Mesothelial cell of epicardium (in vitro differentiated cells): ENCODE measurements at regions not wholly inside any gene's neighbourhood (a gene's known extent, or its start where the extent isn't known, plus 50 kb on each side); places are given as distances from the start of the nearest gene placed in this dataset.

Experiments used
- DNase-seq, 2 experiments: peaks; one replicate each; pipeline ENCODE4 v3.0.0; 2021; ENCODE audit warnings: low spot score in 2 of 2; ENCODE audit not compliant: unreplicated experiment in 2 of 2
- H3K27ac Mint-ChIP-seq: 2 replicates; pipeline ENCODE4 v1.8.0; 2021; ENCODE audit warnings: mixed read lengths
- H3K27me3 Mint-ChIP-seq: 2 replicates; pipeline ENCODE4 v1.8.0; 2021; ENCODE audit warnings: low read depth, mixed read lengths
- H3K36me3 Mint-ChIP-seq: 2 replicates; pipeline ENCODE4 v1.8.0; 2021; ENCODE audit warnings: mixed read lengths
- H3K4me1 Mint-ChIP-seq: 2 replicates; pipeline ENCODE4 v1.8.0; 2021; ENCODE audit warnings: mixed read lengths
- H3K4me3 Mint-ChIP-seq: 2 replicates; pipeline ENCODE4 v1.8.0; 2021; ENCODE audit warnings: mild to moderate bottlenecking, moderate library complexity, mixed read lengths
- H3K9me3 Mint-ChIP-seq: 2 replicates; pipeline ENCODE4 v1.8.0; 2021; ENCODE audit warnings: mixed read lengths
- CTCF ChIP-seq: fragments of 200-600 bp; sonication (generic); IDR thresholded peaks from one replicate; pipeline ENCODE4 v1.5.0; 2021; ENCODE audit warnings: antibody characterized with exemption; ENCODE audit not compliant: unreplicated experiment

- peaks cover 32% of the 10 kb centered on the region for H3K27me3 Mint-ChIP-seq
- no peaks in the 10 kb centered on the region for H3K4me1 Mint-ChIP-seq
- H3K4me3 Mint-ChIP-seq = no peak overlapping the region
- no peaks in the 10 kb centered on the region for H3K9me3 Mint-ChIP-seq
- no peaks in the 10 kb centered on the region for H3K36me3 Mint-ChIP-seq
- DNase-seq = no peak
- H3K27ac Mint-ChIP-seq = no peak overlapping the region
- TF ChIP-seq CTCF = no peak
Measured at GRCh38 chr3:182129740-182130139, 418.0 kb downstream of the SOX2 start.

DNA sequence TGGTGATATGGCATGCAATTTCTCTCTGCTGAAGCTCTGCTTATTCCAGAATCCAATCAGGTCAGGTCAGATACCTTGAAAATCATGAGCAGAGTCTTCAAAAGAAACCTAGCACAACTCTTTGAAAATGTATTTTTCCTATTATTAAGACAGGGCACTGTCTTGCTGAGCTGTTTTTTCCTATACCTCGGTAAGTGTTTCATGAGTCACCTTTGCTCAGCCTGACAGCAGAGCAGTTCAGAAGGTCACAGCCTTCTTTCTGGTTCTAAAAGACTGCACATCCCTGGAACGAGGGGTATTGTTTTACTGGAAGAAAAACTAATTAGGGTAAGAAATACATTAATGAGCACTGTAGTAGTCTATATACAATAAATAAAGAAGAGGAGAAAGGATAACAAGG lies 422.0 kb downstream of the SOX2 start:
- Mint-ChIP-seq H3K27ac (no peak overlapping the region), H3K27me3 (peaks cover 23% of the 10 kb centered on the region), H3K4me3 (no peak overlapping the region), H3K9me3 (no peaks in the 10 kb centered on the region), H3K36me3 (no peaks in the 10 kb centered on the region), H3K4me1 (peaks cover 2% of the 10 kb centered on the region)
- no peak for DNase-seq
- no peak for TF ChIP-seq CTCF

DNA sequence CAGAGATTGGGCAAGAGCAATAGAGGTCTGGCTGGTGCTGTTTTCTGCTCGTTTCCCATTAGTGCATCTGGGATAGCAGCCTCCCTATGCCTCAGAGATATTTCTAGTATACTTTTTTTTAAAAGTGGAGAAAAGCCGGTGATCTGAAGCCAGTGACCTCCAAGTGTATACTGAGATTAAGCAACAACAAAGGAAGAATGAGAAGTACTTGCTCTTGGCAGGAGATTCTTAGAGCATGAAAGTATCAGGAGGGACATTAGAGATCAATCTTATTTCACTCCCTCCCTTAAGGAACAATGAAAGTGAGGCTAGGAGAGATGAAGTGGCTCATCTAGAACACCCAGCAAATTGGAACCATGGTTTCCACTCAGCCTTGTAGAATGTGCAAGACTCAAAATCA lies 423.3 kb downstream of the SOX2 start:
- H3K9me3 Mint-ChIP-seq = no peaks in the 10 kb centered on the region
- no peak for DNase-seq
- no peak overlapping the region for H3K4me3 Mint-ChIP-seq
- no peak for TF ChIP-seq CTCF
- H3K27ac Mint-ChIP-seq = no peak overlapping the region
- H3K4me1 Mint-ChIP-seq = peaks cover 2% of the 10 kb centered on the region
- peaks cover 21% of the 10 kb centered on the region for H3K27me3 Mint-ChIP-seq
- H3K36me3 Mint-ChIP-seq = no peaks in the 10 kb centered on the region

- Mint-ChIP-seq H3K4me1 (peaks cover 2% of the 10 kb centered on the region), H3K9me3 (no peaks in the 10 kb centered on the region), H3K27me3 (peaks cover 16% of the 10 kb centered on the region), H3K36me3 (no peaks in the 10 kb centered on the region), H3K4me3 (no peak overlapping the region), H3K27ac (no peak overlapping the region)
- no peak for TF ChIP-seq CTCF
- DNase-seq = no peak
Measured at GRCh38 chr3:182136008-182136910, 424.5 kb downstream of the SOX2 start.

- DNase-seq = no peak
- Mint-ChIP-seq H3K4me1 (peaks cover 2% of the 10 kb centered on the region), H3K4me3 (no peak overlapping the region), H3K9me3 (no peaks in the 10 kb centered on the region), H3K27me3 (peaks cover 22% of the 10 kb centered on the region), H3K36me3 (no peaks in the 10 kb centered on the region), H3K27ac (no peak overlapping the region)
- TF ChIP-seq CTCF = no peak
Measured at GRCh38 chr3:182138393-182138792, 426.7 kb downstream of the SOX2 start.
